T-helper 1 cell (primary cell): ENCODE measurements at regions not wholly inside any gene's neighbourhood (a gene's known extent, or its start where the extent isn't known, plus 50 kb on each side); places are given as distances from the start of the nearest gene placed in this dataset.
"Not testable (repeated sequence)": the region's sequence is repeated elsewhere in the genome, so short reads cannot be mapped to it uniquely, and the experiment has no call there.

ENCODE experiments used
- DNase-seq, 5 donors: peaks; one replicate each; pipeline ENCODE4 v3.0.0-alpha.2; 2012 to 2020

- not testable (repeated sequence) for DNase-seq
Measured at GRCh38 chr7:115789473-115789872, 241.1 kb downstream of the TFEC start.

- no peak for DNase-seq
Measured at GRCh38 chr7:115782696-115783490, 247.7 kb downstream of the TFEC start.

GRCh38 chr7:115779561-115779960 lies 251.0 kb downstream of the TFEC start:
- DNase-seq, result no peak

GRCh38 chr7:115775981-115776380 lies 254.6 kb downstream of the TFEC start:
- DNase-seq, result no peak

- no peak for DNase-seq
Measured at GRCh38 chr7:115763347-115763746, 267.2 kb downstream of the TFEC start.

GRCh38 chr7:115758025-115758424 lies 272.5 kb downstream of the TFEC start:
- DNase-seq, result no peak

GRCh38 chr7:115754226-115754625 lies 276.3 kb downstream of the TFEC start:
- no peak for DNase-seq

- no peak for DNase-seq
Measured at GRCh38 chr7:115749924-115750323, 280.6 kb downstream of the TFEC start.

GRCh38 chr7:115748123-115748738 lies 282.3 kb downstream of the TFEC start:
- DNase-seq, result no peak

- DNase-seq, result no peak
Measured at GRCh38 chr7:115747174-115747573, 283.4 kb downstream of the TFEC start.

- DNase-seq, result no peak
Measured at GRCh38 chr7:115740043-115740442, 290.5 kb downstream of the TFEC start.

- DNase-seq, result no peak
Measured at GRCh38 chr7:115734641-115735040, 295.9 kb downstream of the TFEC start.

- no peak for DNase-seq
Measured at GRCh38 chr7:115731796-115732471, 298.6 kb downstream of the TFEC start.

- DNase-seq, result no peak
Measured at GRCh38 chr7:115728518-115728917, 302.0 kb downstream of the TFEC start.

GRCh38 chr7:115724400-115725056 lies 306.0 kb downstream of the TFEC start:
- DNase-seq, result no peak

GRCh38 chr7:115722302-115722977 lies 308.1 kb downstream of the TFEC start:
- peak in 1 of 5 donors; percentile 23 for DNase-seq

GRCh38 chr7:115721293-115722217 lies 309.0 kb downstream of the TFEC start:
- DNase-seq, result no peak

GRCh38 chr7:115719963-115720362 lies 310.6 kb downstream of the TFEC start:
- DNase-seq, result no peak

GRCh38 chr7:115709664-115710063 lies 320.9 kb downstream of the TFEC start:
- no peak for DNase-seq

GRCh38 chr7:115708013-115708341 lies 322.6 kb downstream of the TFEC start:
- DNase-seq, result no peak

GRCh38 chr7:115707258-115708012 lies 323.1 kb downstream of the TFEC start:
- DNase-seq, result peak in 1 of 5 donors; percentile 25
